ENCODE measurements at regions not wholly inside any gene's neighbourhood (a gene's known extent, or its start where the extent isn't known, plus 50 kb on each side); places are given as distances from the start of the nearest gene placed in this dataset.
"Not testable (repeated sequence)": the region's sequence is repeated elsewhere in the genome, so short reads cannot be mapped to it uniquely, and the experiment has no call there.

- H3K4me3 ChIP-seq (replicated peaks; ENCODE audit: low read depth, low read length) = no peak overlapping the region
- no peak for DNase-seq (ENCODE audit: low read depth)
- no peak for TF ChIP-seq CTCF (IDR thresholded peaks at IDR 0.05; ENCODE audit: low read length, missing control alignments)
These were observed 344.7 kb downstream of the CHL1 start for GRCh38 chr3:541062-541801.

- DNase-seq (ENCODE audit: low read depth) = no peak
- H3K4me3 ChIP-seq (replicated peaks; ENCODE audit: low read depth, low read length) = no peak overlapping the region
- no peak for TF ChIP-seq CTCF (IDR thresholded peaks at IDR 0.05; ENCODE audit: low read length, missing control alignments)
These were observed 345.5 kb downstream of the CHL1 start for GRCh38 chr3:542021-542420.

- no peak overlapping the region for H3K4me3 ChIP-seq (replicated peaks; ENCODE audit: low read depth, low read length)
- no peak for DNase-seq (ENCODE audit: low read depth)
- TF ChIP-seq CTCF (IDR thresholded peaks at IDR 0.05; ENCODE audit: low read length, missing control alignments) = no peak
These were observed 353.1 kb downstream of the CHL1 start for GRCh38 chr3:549636-550035.

GRCh38 chr3:550471-550870 lies 353.9 kb downstream of the CHL1 start:
- TF ChIP-seq CTCF (IDR thresholded peaks at IDR 0.05; ENCODE audit: low read length, missing control alignments) = no peak
- no peak for DNase-seq (ENCODE audit: low read depth)

GRCh38 chr3:557972-558371 lies 361.4 kb downstream of the CHL1 start:
- H3K4me3 ChIP-seq (replicated peaks; ENCODE audit: low read depth, low read length) = no peak overlapping the region
- no peak for TF ChIP-seq CTCF (IDR thresholded peaks at IDR 0.05; ENCODE audit: low read length, missing control alignments)
- no peak for DNase-seq (ENCODE audit: low read depth)

More at GRCh38 chr3:550471-550870, 353.9 kb downstream of the CHL1 start:
- H3K4me3 ChIP-seq (replicated peaks; ENCODE audit: low read depth, low read length) = no peak overlapping the region

- DNase-seq (ENCODE audit: low read depth) = no peak
These were observed 371.1 kb downstream of the CHL1 start for GRCh38 chr3:567488-568185.

GRCh38 chr3:579529-579928 lies 383.0 kb downstream of the CHL1 start:
- H3K4me3 ChIP-seq (replicated peaks; ENCODE audit: low read depth, low read length); DNase-seq (ENCODE audit: low read depth): not testable (repeated sequence)

More at GRCh38 chr3:567488-568185, 371.1 kb downstream of the CHL1 start:
- no peak overlapping the region for H3K4me3 ChIP-seq (replicated peaks; ENCODE audit: low read depth, low read length)
- TF ChIP-seq CTCF (IDR thresholded peaks at IDR 0.05; ENCODE audit: low read length, missing control alignments) = no peak

GRCh38 chr3:589066-589465 lies 392.5 kb downstream of the CHL1 start:
- not testable (repeated sequence) for DNase-seq (ENCODE audit: low read depth); H3K4me3 ChIP-seq (replicated peaks; ENCODE audit: low read depth, low read length)

- not testable (repeated sequence) for DNase-seq (ENCODE audit: low read depth); H3K4me3 ChIP-seq (replicated peaks; ENCODE audit: low read depth, low read length)
These were observed 400.7 kb downstream of the CHL1 start for GRCh38 chr3:597304-597703.

GRCh38 chr3:597746-598145 lies 401.2 kb downstream of the CHL1 start:
- DNase-seq (ENCODE audit: low read depth); H3K4me3 ChIP-seq (replicated peaks; ENCODE audit: low read depth, low read length): not testable (repeated sequence)

GRCh38 chr3:607480-607879 lies 410.9 kb downstream of the CHL1 start:
- not testable (repeated sequence) for H3K4me3 ChIP-seq (replicated peaks; ENCODE audit: low read depth, low read length); DNase-seq (ENCODE audit: low read depth)

Data from fibroblast of pulmonary artery (primary cell).